CD4-positive, alpha-beta T cell treated with Interleukin-21 for 1 hour (primary cell): ENCODE measurements at regions not wholly inside any gene's neighbourhood (a gene's known extent, or its start where the extent isn't known, plus 50 kb on each side); places are given as distances from the start of the nearest gene placed in this dataset.
"Not testable (repeated sequence)": the region's sequence is repeated elsewhere in the genome, so short reads cannot be mapped to it uniquely, and the experiment has no call there.

Experiments
- DNase-seq: peaks from one replicate; pipeline ENCODE4 v3.0.0-alpha.2; 2020

DNA sequence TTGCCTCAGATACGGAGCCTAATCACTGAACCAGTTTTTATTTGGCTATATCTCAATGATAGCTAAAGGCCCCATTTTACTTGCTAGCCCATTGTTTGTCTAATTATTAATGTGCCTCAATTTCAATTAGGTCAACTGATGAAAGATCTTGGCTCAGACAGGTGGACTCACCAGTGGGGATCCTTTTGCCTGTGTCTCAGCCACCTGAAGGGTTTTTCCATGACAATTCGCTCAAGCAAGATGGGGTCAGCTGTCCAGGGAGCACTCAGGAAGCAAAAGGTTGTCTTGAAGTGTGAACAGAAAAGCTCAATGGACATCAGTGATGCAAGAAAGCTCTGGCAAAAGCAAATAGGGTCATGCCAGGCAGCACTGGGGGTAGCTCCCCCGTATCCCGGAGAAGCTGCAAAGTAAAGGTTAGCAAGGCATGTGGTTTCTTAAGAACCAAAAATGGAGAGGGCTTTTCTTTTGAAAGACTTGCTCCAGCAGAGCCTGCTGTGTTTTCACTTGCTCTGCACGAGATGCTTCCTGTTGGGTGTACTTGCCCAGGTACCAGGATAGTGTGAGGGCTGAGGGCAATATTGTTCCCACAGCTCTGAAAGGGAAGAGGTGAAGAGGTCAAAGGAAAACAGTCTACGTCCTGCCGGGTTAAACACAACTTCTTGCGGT is 541.2 kb upstream of the CDH5 start:
- no peak for DNase-seq

DNA sequence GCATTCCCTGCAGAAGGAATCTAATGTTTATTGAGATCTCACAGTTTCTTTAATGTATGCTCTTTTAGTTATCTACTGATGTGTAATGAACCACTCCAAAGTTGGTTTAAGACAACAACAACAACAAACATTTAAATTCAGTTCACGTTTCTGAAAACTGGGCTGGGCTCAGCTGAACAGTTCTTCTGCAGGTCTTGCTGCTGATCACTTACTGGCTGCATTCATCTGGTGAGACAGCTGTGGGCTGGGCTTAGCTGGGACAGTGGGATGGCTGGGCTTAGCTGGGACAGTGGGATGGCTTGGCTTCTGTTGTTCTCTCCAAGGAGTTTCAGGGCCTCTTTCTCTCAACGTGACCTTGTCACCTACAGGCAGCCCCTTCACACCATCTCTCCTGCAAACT is 544.3 kb upstream of the CDH5 start:
- DNase-seq = no peak

DNA sequence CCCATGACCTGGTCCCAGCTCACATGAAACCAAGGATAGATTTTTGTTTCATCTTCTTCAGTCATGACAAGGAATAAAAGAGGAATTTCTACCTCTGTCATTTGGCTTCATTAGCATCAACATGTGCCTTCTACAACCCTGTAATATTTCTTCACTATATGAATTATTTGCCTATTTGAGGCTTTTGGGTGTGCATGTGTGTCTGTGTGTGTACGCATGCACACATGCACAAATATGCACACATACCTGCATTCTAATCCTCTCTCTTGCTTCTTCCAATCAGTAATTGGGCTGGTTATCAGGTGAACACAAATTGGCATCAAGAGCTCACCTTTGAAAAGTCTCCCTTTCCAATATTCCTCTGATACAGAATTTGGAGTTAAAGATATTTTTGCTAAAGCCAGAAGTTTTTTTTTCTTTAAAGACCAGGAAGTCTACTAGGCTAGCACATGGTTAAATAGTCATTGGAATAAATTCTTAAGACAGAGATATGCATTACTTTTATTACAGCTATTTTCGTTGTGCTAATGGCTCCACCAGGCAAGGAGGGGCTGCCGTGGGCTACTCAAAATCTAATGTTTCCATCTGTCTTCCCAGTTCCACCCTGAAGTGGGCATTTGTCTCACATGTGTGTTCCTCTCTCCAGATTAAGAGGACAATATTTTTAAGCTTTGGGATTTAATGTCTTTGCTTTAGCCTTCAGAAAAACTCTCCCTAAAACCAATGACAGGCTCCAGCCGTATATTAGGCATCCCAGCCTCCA is 547.2 kb upstream of the CDH5 start:
- DNase-seq = no peak

DNA sequence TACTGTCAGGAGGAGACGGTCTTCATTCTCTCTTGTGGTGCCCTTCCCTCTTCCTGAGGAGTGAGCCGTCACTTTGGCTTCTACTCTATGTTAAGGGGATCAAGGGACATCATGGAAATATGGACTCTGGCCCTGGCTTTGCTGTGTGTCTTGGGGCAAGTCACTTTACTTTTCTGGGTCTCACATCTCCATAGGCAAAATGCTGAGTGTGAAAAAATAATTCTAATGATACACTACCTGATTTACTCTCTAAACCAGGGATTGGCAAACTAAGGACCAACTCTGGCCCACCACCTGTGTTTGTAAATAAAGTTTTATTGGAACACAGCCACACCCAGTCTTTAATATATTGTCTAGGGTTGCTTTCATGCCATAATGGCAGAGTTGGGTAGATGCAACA is 548.7 kb upstream of the CDH5 start:
- no peak for DNase-seq

DNA sequence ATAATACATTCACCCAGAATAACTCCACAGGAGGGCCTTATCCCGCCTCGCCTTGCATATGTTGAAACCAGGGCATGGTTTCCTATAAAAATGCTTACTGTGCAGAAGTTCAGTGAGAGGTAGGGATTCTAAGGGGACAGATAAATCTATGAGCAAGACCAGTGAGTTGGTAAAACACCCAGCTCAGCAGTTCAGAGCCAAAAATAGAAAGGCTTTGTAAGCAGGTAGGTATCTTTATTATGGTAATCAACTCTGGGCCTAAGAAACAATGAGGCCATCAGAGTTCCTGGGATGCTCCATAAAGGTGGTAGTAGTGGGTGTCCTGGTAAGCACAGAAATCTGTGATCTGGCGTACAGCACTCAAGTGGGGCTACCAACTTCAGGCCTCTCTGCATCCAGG is 549.4 kb upstream of the CDH5 start:
- DNase-seq = no peak

DNA sequence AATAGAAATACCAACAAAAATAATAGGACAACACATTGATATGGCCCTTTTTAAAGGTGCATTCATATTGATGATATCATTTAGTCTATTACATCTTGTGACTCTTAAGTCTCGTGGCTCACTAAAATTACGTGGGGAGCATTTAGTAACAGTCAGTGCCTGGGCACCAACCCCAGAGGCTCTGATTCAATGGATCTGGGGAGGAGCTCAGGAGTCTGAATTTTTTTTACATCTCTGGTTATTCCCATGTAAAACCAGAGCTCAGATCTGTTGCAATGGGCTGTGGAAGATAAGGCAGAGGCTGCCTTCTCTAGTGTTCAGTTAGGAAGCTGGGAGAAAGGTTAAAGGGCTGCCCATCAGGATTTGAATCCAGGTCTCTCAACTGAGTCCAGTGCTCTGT is 549.9 kb upstream of the CDH5 start:
- DNase-seq = no peak

DNA sequence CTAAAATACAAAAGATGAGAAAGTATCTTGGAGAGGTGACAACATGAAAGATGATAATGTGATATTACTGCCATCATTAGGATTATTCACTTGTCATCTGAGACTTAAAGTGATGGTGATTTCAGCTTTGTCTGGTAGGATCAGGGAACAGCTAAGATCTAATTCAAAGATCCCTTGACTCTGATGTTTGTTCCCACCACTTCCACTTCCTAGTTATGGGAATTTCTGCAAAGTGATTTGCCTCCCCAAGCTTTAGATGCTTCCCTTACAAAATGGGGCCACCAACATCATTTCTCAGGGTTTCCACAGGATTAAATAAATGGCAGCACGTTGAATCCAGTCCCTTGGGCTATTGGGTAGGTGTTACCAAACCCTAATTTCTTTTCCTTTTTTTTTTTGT is 550.8 kb upstream of the CDH5 start:
- DNase-seq = no peak

DNA sequence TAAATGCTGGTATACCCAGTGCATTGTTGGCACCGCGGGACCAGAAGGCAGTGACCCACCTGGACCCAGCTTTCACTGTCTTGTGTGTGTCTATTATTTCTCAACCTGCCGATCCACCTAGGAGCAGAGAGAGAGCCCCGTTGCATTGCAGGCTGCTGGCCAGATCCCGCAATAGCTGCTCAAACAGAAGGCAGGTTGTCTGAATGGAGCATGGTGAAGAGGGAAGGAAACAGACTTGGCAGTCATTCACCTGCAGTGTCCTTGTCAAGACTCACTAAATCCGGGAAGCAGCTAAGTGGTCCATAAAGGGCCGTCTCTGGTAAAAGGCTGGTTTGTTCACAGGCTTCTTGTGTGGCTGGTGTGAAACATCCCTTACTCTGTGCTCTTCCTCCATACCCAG is 552.6 kb upstream of the CDH5 start:
- DNase-seq = not testable (repeated sequence)

DNA sequence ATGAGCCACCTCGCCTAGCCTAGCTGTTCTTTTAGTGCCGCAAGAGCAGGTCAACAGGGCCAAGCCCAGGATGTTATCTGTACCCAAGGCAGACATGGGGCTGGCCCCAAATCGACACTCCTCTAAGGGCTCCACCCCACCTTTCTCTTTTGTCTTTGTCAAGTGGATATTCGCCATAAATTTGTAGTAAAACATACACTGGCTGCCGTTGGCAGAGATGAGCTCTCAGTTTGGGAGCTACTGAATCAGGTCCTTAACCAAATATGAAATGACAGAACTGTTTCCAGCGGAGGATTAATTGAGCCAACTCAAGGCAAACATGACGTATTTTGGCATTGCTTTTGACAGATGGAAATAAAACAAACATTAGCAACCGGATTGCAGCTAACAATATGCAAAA is 556.9 kb upstream of the CDH5 start:
- DNase-seq = no peak

DNA sequence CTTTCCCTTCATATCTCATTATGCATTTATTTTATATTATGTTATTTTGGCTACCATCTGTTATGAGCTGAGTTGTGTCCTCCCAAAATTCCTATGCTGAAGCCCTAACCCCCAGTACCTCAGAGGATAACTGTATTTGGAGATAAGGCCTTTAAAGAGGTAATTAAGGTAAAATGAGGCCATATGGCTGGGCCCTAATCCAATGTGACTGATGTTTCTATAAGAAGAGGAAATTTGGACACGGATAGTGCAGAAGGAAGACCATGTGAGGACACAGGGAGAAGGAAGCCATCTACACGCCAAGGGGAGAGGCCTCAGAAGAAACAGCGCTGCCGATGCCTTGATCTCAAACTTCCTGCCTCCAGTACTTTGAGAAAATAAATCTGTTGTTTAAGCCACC is 557.7 kb upstream of the CDH5 start:
- no peak for DNase-seq

DNA sequence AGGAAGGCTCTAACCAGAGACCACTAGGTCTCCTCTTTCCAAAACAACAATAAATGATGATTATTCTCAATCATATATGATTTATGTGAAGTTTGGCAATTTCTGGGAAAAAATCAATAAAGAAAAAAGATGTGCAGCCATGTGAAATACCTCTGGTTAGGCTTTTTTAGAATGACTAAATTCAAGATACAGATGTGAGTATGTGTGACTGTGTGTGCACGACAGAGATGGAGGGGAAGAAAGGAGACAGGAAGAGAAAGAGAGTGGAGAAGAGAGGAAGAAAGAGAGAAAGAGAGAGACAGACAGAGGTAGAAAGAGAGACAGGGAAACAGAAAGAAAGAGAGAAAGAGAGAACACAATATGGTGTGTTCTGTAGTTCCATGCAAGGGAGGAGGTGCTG is 558.6 kb upstream of the CDH5 start:
- no peak for DNase-seq

DNA sequence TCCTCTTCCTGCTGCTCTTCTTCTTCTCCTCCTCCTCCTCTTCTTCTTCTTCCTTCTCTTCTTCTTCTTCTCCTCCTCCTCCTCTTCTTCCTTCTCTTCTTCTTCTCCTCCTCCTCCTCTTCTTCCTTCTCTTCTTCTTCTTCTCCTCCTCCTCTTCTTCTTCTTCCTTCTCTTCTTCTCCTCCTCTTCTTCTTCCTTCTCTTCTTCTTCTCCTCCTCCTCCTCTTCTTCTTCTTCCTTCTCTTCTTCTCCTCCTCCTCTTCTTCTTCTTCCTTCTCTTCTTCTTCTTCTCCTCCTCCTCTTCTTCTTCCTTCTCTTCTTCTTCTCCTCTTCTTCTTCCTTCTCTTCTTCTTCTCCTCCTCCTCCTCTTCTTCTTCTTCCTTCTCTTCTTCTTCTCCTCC is 560.8 kb upstream of the CDH5 start:
- not testable (repeated sequence) for DNase-seq

DNA sequence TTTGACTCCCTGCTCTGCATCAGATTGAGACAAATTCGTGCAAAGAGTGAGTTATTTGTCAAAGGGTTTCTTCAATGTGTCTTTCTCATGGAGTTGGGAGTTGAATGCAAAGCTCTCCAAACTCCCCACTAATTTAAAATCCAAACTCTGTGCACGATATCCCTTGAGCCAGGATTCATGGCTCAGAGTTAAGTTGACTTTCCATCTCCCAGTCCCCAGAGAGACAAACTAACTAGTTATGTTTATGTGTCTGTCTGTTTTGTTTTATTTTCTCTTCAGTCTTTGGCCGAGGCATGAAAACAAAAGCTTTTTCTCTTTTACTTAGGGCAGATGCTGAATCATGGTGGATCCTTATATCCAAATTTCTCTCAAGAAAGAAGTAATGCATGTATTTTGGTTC is 570.0 kb upstream of the CDH5 start:
- DNase-seq = no peak

DNA sequence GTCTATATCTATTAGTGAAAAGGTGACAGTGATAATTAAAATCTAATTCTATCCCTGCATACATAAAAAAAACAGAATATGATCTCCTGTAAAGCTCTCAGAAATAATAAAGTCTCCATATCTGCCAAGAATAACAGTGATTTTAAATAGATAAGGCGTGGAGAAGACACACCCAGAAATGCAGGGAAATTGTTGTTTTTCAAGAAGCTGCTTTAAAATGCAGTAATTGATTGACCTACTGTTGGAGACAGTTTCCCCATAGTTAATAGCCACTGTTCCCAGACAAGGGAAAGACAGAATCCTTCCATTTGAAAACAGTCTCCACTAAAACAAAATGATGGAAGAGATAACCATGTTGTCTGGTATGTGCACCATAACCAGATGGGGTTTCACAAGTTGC is 571.5 kb upstream of the CDH5 start:
- no peak for DNase-seq

DNA sequence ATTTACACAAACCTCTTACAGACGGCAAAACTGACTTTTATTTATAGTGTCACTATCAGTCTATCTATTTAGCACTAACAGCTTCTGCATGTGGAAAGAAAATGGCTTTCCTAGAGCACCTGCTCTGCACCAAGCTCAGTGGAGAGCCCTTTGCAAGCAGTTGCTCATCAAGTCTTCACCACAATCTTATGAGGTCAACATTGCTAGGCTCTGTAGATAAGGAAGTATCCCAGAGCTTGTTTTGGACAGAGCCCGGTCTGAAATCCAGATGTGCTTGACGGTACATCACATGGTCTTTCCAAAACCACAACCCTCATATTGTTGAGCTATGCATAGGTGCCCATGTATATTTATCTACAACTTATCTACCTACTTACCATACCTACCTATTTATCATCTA is 572.7 kb upstream of the CDH5 start:
- no peak for DNase-seq

DNA sequence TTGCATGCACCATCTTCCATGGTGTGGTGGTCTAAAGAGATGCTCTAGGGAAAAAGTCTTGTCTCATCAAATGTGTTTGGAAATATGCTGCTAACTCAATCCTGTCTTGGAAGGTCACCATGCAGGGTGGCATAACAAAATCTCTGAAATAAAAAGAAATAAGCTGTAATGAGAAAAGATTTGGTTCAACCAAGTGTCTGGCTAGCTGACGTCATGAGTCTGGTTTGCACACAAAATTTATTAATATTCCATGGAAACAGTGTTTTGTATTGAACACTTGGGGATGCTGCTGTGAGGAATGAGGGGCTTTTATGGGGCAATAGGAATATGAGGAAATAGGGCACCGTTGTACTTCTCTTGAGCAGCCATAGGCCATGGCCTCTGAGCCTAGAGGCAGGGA is 575.7 kb upstream of the CDH5 start:
- no peak for DNase-seq

DNA sequence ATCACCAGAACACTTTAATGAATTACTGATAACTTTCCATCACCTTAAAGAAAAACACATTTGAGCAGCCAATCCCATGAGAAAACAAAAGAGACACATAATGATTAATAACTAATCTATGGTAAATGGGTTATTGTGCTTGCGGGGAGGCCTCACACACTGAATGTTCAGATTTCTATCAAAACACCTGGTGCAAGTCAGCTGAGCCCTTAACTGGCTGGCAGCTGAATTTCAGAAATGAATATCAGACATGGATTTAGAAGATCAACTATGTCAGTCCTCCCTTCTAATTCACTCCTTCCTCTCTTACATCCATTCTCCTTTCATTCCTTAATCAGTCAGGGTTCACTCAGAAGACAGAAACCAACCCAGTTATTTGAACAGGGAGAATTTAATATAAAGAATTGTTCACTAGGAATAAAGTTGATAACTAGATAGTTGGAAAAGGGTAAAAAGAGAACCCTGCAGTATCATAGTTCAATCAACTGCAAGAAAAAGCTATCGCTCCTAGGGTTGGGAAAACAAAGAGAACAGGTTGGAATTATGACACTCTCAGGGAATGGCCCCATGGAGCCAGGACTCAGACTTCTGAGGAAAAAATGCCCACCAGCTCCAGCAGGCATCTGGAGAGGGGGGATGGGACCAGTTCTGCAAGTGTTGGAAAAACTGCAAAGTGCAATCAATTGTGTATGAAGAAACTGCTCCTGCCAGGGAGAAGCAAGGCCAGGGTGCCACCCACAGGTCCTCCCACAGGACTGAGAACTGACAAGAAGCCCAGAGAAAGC is 577.1 kb upstream of the CDH5 start:
- DNase-seq = no peak

DNA sequence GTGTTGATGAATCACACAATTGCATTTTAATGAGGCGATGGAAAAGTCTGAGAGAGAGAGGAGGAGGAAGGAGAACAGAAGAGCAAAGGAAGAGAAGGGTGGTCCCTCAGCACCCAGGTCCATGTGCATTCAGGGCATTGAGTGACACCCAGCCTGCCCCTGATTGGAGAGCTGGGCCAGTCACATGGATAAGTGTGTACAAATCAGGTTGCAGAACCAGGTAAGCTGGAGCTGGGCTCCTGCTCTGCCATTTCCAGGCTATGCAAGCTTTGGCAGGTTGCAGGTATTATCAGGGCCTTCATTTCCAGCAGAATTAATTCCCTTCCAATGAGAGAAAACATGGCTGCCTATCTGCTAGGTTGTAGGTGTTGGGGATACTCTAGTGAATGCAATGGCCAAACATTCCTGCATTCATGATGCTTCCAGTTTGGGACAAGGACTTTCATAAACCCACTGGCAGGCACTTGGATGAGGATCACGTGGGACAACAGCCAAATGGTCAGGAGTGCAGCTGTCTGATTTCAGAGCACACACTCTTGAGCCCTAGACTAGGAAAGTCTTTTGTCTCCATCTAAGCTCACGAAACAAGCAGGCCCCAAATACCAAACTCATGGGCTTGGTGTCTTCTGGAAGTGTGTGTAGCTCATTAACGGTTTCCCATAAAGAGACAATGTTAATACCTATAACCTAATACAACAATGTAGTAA is 577.9 kb upstream of the CDH5 start:
- no peak for DNase-seq

DNA sequence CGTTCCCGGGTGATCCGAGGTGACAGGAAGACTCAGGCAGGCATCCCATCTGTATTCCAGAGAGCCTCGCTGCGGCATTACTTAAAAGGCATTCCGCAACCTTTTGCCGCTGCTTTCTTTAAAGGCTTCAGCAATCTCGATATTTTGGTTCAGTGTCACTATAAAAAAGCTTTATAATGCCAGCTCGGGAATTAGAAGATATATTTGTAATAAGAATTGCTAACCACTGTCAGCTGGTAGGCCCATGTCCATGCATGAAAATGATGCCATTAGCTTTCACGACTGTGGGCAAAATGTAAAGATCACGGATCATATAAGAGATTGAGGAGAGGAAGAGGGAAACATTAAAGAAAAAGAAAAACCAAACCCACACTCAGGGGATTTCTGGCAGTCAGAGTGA is 578.6 kb upstream of the CDH5 start:
- no peak for DNase-seq

DNA sequence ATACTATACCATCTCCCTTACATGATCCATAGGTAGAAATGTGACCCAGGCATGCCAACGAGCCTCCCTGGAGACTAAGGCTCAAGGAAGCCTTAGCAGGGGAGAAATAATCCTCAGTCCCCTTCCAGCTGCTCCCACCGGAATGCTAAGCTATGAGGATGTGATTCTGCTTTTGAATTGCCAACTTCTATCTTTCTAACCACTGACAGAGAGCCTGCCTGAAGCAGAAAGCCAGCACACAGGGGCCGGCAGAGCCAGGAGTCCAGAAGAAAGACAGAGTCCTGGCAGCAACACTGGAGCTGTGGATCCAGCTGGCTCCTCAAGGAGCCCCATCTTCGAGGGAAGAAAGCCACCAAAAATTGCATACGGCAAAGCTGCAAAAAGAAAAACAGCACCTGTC is 579.6 kb upstream of the CDH5 start:
- DNase-seq = no peak

DNA sequence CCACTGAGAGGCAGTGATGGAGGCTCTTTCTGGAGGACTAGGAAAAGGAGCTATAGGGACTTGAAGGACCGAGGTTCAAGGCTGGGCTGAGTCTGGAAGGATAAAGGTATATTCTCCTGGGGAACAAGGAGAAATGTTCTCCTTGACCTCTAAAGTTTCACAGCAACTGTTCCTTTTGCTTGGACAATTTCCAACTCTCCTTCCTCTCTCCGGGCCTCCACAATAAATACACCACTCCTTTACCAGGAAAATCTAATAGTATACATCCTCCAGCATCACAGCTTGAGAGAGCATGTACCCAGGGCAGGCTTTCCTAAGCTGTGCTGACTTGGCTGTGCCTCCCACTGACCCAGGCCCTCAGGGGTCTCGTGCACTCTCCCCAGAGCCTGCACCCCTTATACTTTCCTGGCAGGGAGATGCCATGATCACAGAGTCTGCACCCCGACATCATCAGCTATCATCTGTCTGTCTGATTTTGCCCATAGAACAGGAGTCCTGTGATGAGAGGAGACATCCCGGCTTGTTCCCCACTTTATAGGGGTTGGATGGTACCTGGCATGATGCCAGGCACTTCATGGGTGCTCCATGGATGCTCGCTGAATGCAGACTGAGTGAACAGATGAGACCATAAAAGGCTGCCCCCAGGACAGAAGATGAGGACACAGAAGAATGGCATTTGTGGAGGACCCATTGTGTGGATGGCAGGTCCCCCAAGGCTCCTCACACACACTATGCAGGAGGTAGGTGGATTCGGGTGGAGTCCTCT is 582.6 kb upstream of the CDH5 start:
- no peak for DNase-seq
